A673 (cell line): ENCODE measurements at regions not wholly inside any gene's neighbourhood (a gene's known extent, or its start where the extent isn't known, plus 50 kb on each side); places are given as distances from the start of the nearest gene placed in this dataset.

ENCODE experiments used
- BruUV-seq: library from RNA; stranded (reverse); fragments of 400-500 nt; replicated peaks from 2 replicates; lab custom pipeline; 2021; lab: Mats Ljungman, UMichigan
- CTCF ChIA-PET: fragments of 300-600 bp; sonication (Branson Sonifier 250); formaldehyde crosslinking; loops from one replicate; lab custom pipeline; 2022; ENCODE audit warnings: antibody characterized with exemption; lab: Charles Lee
- POLR2A ChIA-PET: fragments of 300-600 bp; sonication (Branson Sonifier 250); formaldehyde crosslinking; loops from one replicate; lab custom pipeline; 2022; ENCODE audit warnings: antibody characterized with exemption; ENCODE audit not compliant: low non-redundant PET; lab: Charles Lee
- DNase-seq: peaks from one replicate; pipeline ENCODE4 v3.0.0-alpha.2; 2015; ENCODE audit warnings: low spot score
- H3K27ac ChIP-seq: fragments of 200-600 bp; sonication (generic); 2 replicates; pipeline ENCODE4 v1.5.1; 2016; ENCODE audit warnings: mixed run types, low read depth, mild to moderate bottlenecking, mixed read lengths, antibody characterized with exemption, low read length; ENCODE audit not compliant: poor library complexity, severe bottlenecking
- H3K27me3 ChIP-seq: fragments of 200-600 bp; sonication (generic); replicated peaks from 2 replicates; pipeline ENCODE4 v1.6.1; 2017; ENCODE audit warnings: mixed run types, low read depth, mild to moderate bottlenecking, mixed read lengths, antibody characterized with exemption, low read length; ENCODE audit not compliant: insufficient read depth, poor library complexity
- H3K36me3 ChIP-seq: fragments of 200-600 bp; sonication (generic); 2 replicates; pipeline ENCODE4 v1.6.1; 2016; ENCODE audit warnings: mixed run types, mild to moderate bottlenecking, mixed read lengths, antibody characterized with exemption, low read length; ENCODE audit not compliant: insufficient read depth, poor library complexity, severe bottlenecking
- H3K4me1 ChIP-seq: fragments of 200-600 bp; sonication (generic); 2 replicates; pipeline ENCODE4 v1.6.1; 2017; ENCODE audit warnings: mixed run types, mild to moderate bottlenecking, mixed read lengths, antibody characterized with exemption, low read length; ENCODE audit not compliant: insufficient read depth, poor library complexity, severe bottlenecking
- H3K4me3 ChIP-seq: fragments of 200-600 bp; sonication (generic); 2 replicates; pipeline ENCODE4 v1.5.1; 2016; ENCODE audit warnings: low read depth, mixed run types, mild to moderate bottlenecking, mixed read lengths, low read length; ENCODE audit not compliant: poor library complexity, severe bottlenecking
- H3K9me3 ChIP-seq: fragments of 200-600 bp; sonication (generic); 2 replicates; pipeline ENCODE4 v1.6.1; 2016; ENCODE audit warnings: mixed run types, low read depth, mild to moderate bottlenecking, mixed read lengths, antibody characterized with exemption, low read length; ENCODE audit not compliant: poor library complexity, severe bottlenecking
- EZH2 ChIP-seq: fragments of 200-600 bp; sonication (generic); IDR thresholded peaks from 2 replicates; pipeline ENCODE4 v1.6.1; 2017; ENCODE audit warnings: borderline replicate concordance, low read depth, mild to moderate bottlenecking, mixed read lengths, antibody characterized with exemption, low read length; ENCODE audit not compliant: poor library complexity, severe bottlenecking
- intact Hi-C: fragments of 100-400 bp; cut with micrococcal nuclease; formaldehyde crosslinking; loops from one replicate; pipeline ENCODE4 v1.10.0; 2022; ENCODE audit not compliant: unreplicated experiment
- TF ChIP-seq, protein P1 (sequence below): fragments of 300-800, 200-600 bp; sonication (generic); conservative IDR thresholded peaks from 2 replicates; pipeline ENCODE4 v1.5.1; 2017; ENCODE audit warnings: low read depth, mild to moderate bottlenecking, antibody characterized with exemption, low read length, moderate library complexity, mixed read lengths

DNA sequence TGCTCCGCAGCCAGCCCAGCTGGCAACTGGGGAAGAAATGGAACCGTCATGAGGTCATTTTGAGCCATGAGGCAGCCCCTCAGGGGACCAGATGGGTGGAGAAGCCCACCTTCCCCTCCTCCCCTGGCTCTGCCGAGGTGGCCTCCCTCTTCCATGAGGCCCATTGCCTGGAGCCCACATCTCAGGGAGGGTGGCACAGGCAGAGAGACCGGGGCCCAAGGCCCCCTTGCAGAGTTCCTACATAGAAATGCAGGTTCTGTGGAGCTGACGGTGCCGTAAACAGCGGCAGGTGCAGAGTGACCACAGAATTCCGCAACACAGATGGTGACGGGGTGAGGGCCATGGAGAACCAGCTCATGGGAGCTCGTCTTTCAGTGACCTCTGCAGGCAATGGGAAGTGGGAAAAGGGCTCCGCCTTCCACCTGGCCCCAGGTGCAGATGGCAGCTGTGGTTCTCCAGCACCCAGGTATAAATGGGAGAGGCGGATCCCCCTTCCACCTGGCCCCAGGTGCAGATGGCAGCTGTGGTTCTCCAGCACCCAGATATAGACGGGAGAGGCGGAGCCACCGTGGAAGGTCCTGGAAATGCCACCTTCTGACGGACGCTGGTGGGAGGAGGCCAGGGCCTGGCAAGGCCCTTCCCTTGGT lies 765.4 kb downstream of the BRD1 start:
- POLR2A ChIA-PET, result no interaction called here
- peaks cover 10% of the 10 kb centered on the region for H3K4me1 ChIP-seq
- intact Hi-C loops, result no loop called here
- H3K4me3 ChIP-seq, result no peak overlapping the region
- no peaks in the 10 kb centered on the region for H3K27me3 ChIP-seq
- H3K9me3 ChIP-seq, result no peaks in the 10 kb centered on the region
- no peak for DNase-seq
- CTCF ChIA-PET, result no interaction called here
- BruUV-seq, result no TSS peak
- H3K27ac ChIP-seq, result no peak overlapping the region
- H3K36me3 ChIP-seq, result no peaks in the 10 kb centered on the region
- TF ChIP-seq, protein P1, sequence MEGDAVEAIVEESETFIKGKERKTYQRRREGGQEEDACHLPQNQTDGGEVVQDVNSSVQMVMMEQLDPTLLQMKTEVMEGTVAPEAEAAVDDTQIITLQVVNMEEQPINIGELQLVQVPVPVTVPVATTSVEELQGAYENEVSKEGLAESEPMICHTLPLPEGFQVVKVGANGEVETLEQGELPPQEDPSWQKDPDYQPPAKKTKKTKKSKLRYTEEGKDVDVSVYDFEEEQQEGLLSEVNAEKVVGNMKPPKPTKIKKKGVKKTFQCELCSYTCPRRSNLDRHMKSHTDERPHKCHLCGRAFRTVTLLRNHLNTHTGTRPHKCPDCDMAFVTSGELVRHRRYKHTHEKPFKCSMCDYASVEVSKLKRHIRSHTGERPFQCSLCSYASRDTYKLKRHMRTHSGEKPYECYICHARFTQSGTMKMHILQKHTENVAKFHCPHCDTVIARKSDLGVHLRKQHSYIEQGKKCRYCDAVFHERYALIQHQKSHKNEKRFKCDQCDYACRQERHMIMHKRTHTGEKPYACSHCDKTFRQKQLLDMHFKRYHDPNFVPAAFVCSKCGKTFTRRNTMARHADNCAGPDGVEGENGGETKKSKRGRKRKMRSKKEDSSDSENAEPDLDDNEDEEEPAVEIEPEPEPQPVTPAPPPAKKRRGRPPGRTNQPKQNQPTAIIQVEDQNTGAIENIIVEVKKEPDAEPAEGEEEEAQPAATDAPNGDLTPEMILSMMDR, result no peak
- no peak for TF ChIP-seq EZH2

DNA sequence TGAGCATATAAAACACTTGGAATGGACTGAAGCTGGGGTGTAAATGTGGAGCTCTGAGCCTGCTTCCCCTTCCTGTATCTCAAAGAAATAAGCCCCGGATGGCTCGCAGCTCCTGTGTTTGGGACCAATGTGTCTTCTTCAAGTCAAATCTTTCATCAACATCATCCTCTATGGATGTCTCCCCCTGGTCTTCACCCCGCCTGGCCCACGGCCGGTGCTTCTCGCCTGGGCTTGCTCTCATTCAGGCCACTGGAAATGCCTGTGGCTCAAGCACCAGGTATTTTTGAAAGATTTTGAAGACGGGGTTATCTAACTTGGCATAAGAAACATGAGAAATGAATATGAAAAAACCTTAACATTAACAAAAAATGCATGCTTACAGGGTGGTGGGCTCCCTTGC lies 769.8 kb downstream of the BRD1 start:
- no peak for TF ChIP-seq EZH2
- TF ChIP-seq, protein P1, result no peak
- BruUV-seq, result no TSS peak
- Histone ChIP-seq H3K36me3 (no peaks in the 10 kb centered on the region), H3K27ac (no peak overlapping the region), H3K4me3 (no peak overlapping the region), H3K9me3 (no peaks in the 10 kb centered on the region), H3K4me1 (peaks cover 2% of the 10 kb centered on the region), H3K27me3 (no peaks in the 10 kb centered on the region)
- intact Hi-C loops, result no loop called here
- CTCF ChIA-PET, result no interaction called here
- DNase-seq, result no peak
- POLR2A ChIA-PET, result no interaction called here

DNA sequence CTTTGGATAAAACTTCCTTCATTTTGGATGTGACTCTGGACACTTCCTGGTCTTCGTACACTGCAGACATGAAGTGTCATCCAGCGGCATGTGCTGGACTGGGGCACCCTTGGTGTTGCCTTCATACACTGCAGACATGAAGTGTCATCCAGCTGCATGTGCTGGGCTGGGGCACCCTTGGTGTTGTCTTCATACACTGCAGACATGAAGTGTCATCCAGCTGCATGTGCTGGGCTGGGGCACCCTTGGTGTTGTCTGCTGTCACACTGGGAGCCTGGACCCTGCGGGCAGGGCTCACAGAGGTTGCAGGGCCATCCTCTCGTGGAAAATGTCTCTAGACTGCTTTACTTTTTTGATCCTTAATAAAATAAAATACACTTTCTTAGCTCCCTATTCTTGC lies 771.4 kb downstream of the BRD1 start:
- CTCF ChIA-PET, result no interaction called here
- BruUV-seq, result no TSS peak
- POLR2A ChIA-PET, result interaction anchor here (0.6 kb wide), 1 partner anchor 25 kb away, joined by 4 read pairs; no protein-coding TSS in a partner anchor
- Histone ChIP-seq H3K27ac (no peak overlapping the region), H3K27me3 (no peaks in the 10 kb centered on the region), H3K4me1 (no peaks in the 10 kb centered on the region), H3K4me3 (no peak overlapping the region), H3K9me3 (no peaks in the 10 kb centered on the region), H3K36me3 (no peaks in the 10 kb centered on the region)
- intact Hi-C loops, result no loop called here
- no peak for DNase-seq
- TF ChIP-seq, protein P1, result no peak
- no peak for TF ChIP-seq EZH2
